Testis (tissue), 2 donors: ENCODE measurements at regions not wholly inside any gene's neighbourhood (a gene's known extent, or its start where the extent isn't known, plus 50 kb on each side); places are given as distances from the start of the nearest gene placed in this dataset.

Source experiments
- CTCF ChIP-seq, 3 experiments: fragments of 450-650 bp in 2 of 3; fragments of 200-600 bp in 1 of 3; sonication (generic) in 1 of 3; IDR thresholded peaks; one replicate each; pipeline ENCODE4 v1.5.1; 2016 to 2019; ENCODE audit warnings: antibody characterized with exemption in 3 of 3, mild to moderate bottlenecking in 2 of 3, moderate library complexity in 1 of 3
- POLR2A ChIP-seq: fragments of 450-650 bp; IDR thresholded peaks from one replicate; pipeline ENCODE4 v1.6.1; 2017; ENCODE audit warnings: antibody characterized with exemption, mild to moderate bottlenecking, moderate library complexity

- TF ChIP-seq CTCF (IDR thresholded peaks at IDR 0.05), result no peak
- TF ChIP-seq POLR2A, result no peak
Measured at GRCh38 chr12:19031032-19031431, 98.5 kb upstream of the PLEKHA5 start.
